CD4-positive, alpha-beta T cell treated with Interferon alpha-2 for 1 hour (primary cell): ENCODE measurements at regions not wholly inside any gene's neighbourhood (a gene's known extent, or its start where the extent isn't known, plus 50 kb on each side); places are given as distances from the start of the nearest gene placed in this dataset.
"Not testable (repeated sequence)": the region's sequence is repeated elsewhere in the genome, so short reads cannot be mapped to it uniquely, and the experiment has no call there.

Source experiments
- DNase-seq, 2 donors: peaks; one replicate each; pipeline ENCODE4 v3.0.0-alpha.2; 2020 to 2022

GRCh38 chr12:25424211-25424731 lies 128.8 kb downstream of the LMNTD1 start:
- no peak for DNase-seq

- no peak for DNase-seq
Observed at GRCh38 chr12:25423355-25424050, 129.6 kb downstream of the LMNTD1 start.

GRCh38 chr12:25422241-25422640 lies 130.8 kb downstream of the LMNTD1 start:
- no peak for DNase-seq

- no peak for DNase-seq
Observed at GRCh38 chr12:25421651-25422167, 131.4 kb downstream of the LMNTD1 start.

GRCh38 chr12:25420116-25420515 lies 133.0 kb downstream of the LMNTD1 start:
- DNase-seq = no peak

- no peak for DNase-seq
Observed at GRCh38 chr12:25419595-25419994, 133.5 kb downstream of the LMNTD1 start.

GRCh38 chr12:25417071-25417470 lies 136.0 kb downstream of the LMNTD1 start:
- DNase-seq = no peak

- no peak for DNase-seq
Observed at GRCh38 chr12:25416516-25416915, 136.6 kb downstream of the LMNTD1 start.

GRCh38 chr12:25415004-25415403 lies 138.1 kb downstream of the LMNTD1 start:
- DNase-seq = no peak

- DNase-seq = no peak
Observed at GRCh38 chr12:25412735-25413134, 140.3 kb downstream of the LMNTD1 start.

GRCh38 chr12:25404955-25405354 lies 148.1 kb downstream of the LMNTD1 start:
- no peak for DNase-seq

- DNase-seq = no peak
Observed at GRCh38 chr12:25401547-25402345, 151.0 kb upstream of the KRAS start.

- no peak for DNase-seq
Observed at GRCh38 chr12:25397001-25397400, 146.3 kb upstream of the KRAS start.

- no peak for DNase-seq
Observed at GRCh38 chr12:25395227-25395626, 144.5 kb upstream of the KRAS start.

- not testable (repeated sequence) for DNase-seq
Observed at GRCh38 chr12:25394775-25395174, 144.0 kb upstream of the KRAS start.

GRCh38 chr12:25394025-25394424 lies 143.3 kb upstream of the KRAS start:
- no peak for DNase-seq

- not testable (repeated sequence) for DNase-seq
Observed at GRCh38 chr12:25391346-25391745, 140.6 kb upstream of the KRAS start.

- DNase-seq = peak; percentile 18 to 72
Observed at GRCh38 chr12:25388183-25388582, 137.5 kb upstream of the KRAS start.

GRCh38 chr12:25387732-25388050 lies 137.0 kb upstream of the KRAS start:
- no peak for DNase-seq

- DNase-seq = peak; percentile 83 to 92
Observed at GRCh38 chr12:25386831-25387731, 136.4 kb upstream of the KRAS start.

- DNase-seq = peak in 1 of 2 donors; percentile 31
Observed at GRCh38 chr12:25384893-25385248, 134.1 kb upstream of the KRAS start.

GRCh38 chr12:25384038-25384892 lies 133.5 kb upstream of the KRAS start:
- no peak for DNase-seq
